A549 (cell line): ENCODE measurements at regions not wholly inside any gene's neighbourhood (a gene's known extent, or its start where the extent isn't known, plus 50 kb on each side); places are given as distances from the start of the nearest gene placed in this dataset.
A peak's percentile ranks its signal among the peaks of the same experiment; 100 is the strongest.

Experiments
- ATAC-seq, 2 experiments: fragments of 200-7000 bp in 1 of 2; fragments of >200 bp in 1 of 2; cut with Nextera tagmentation in 1 of 2; cut with Tn5 transposase in 1 of 2; 3 replicates each; pipeline versions ENCODE4 v1.8.0 to v1.9.1; 2018 to 2020; ENCODE audit warnings: mild to moderate bottlenecking in 1 of 2, moderate library complexity in 1 of 2
- CTCF ChIA-PET: fragments of 300-600 bp; sonication (Branson Sonifier 250); formaldehyde crosslinking; extraction: SDS; loops from one replicate; lab custom pipeline; 2021; ENCODE audit warnings: antibody characterized with exemption, inconsistent platforms; lab: Yijun Ruan, JAX
- POLR2A ChIA-PET: fragments of 350-600 bp; formaldehyde crosslinking; extraction: SDS; loops from one replicate; lab custom pipeline; 2021; ENCODE audit warnings: antibody characterized with exemption, inconsistent platforms; lab: Yijun Ruan, JAX
- DNase-seq, 2 experiments: peaks; one replicate each; pipeline versions ENCODE4 v3.0.0 to v3.0.0-alpha.2; 2011 to 2016; ENCODE audit warnings: low read depth in 1 of 2, low spot score in 1 of 2
- FAIRE-seq: peaks from 2 replicates; lab custom pipeline; 2011; peaks lifted over from hg19 to GRCh38; lab: Jason Lieb, UNC
- H3K27ac ChIP-seq, 2 experiments: fragments of >200 bp; sonication (Bioruptor Twin); formaldehyde crosslinking; 3 replicates each; pipeline ENCODE4 v1.5.1; 2016 to 2017
- H3K4me1 ChIP-seq: fragments of >200 bp; sonication (Bioruptor Twin); formaldehyde crosslinking; 3 replicates; pipeline ENCODE4 v1.6.1; 2016
- H3K4me2 ChIP-seq: fragments of >200 bp; sonication (Bioruptor Twin); formaldehyde crosslinking; 3 replicates; pipeline ENCODE4 v1.6.1; 2016
- H3K4me3 ChIP-seq: fragments of >200 bp; sonication (Bioruptor Twin); formaldehyde crosslinking; 3 replicates; pipeline ENCODE4 v1.5.1; 2016
- H3K9me3 ChIP-seq: fragments of >200 bp; sonication (Bioruptor Twin); formaldehyde crosslinking; 3 replicates; pipeline ENCODE4 v1.6.1; 2016
- BCL3 ChIP-seq: fragments of >200 bp; sonication (Bioruptor Twin); formaldehyde crosslinking; IDR thresholded peaks from 3 replicates; pipeline ENCODE4 v1.6.1; 2016
- BHLHE40 ChIP-seq: IDR thresholded peaks from 2 replicates; pipeline ENCODE4 v1.6.1; 2012; ENCODE audit warnings: low read depth, low read length, inconsistent platforms
- CBX2 ChIP-seq: fragments of 200-600 bp; sonication (generic); IDR thresholded peaks from 2 replicates; pipeline ENCODE4 v1.6.1; 2016; ENCODE audit warnings: low read depth, mild to moderate bottlenecking, borderline replicate concordance
- CBX8 ChIP-seq: fragments of 200-600 bp; sonication (generic); IDR thresholded peaks from 2 replicates; pipeline ENCODE4 v1.6.1; 2016
- CHD2 ChIP-seq: fragments of 150-350 bp; IDR thresholded peaks from 2 replicates; pipeline ENCODE4 v1.6.1; 2014; ENCODE audit warnings: low read length; ENCODE audit not compliant: partially characterized antibody
- CTCF ChIP-seq: fragments of >200 bp; sonication (Bioruptor Twin); formaldehyde crosslinking; IDR thresholded peaks from 3 replicates; pipeline ENCODE4 v1.5.1; 2016
- E2F6 ChIP-seq: IDR thresholded peaks from 2 replicates; pipeline ENCODE4 v1.6.1; 2012; ENCODE audit warnings: low read depth, borderline replicate concordance
- EP300 ChIP-seq, 2 experiments: fragments of >200 bp; sonication (Bioruptor Twin); formaldehyde crosslinking; IDR thresholded peaks; 2 replicates in 1 of 2; 3 replicates in 1 of 2; pipeline ENCODE4 v1.6.1; 2016 to 2017
- FOSB ChIP-seq: fragments of 250-450 bp; sonication (Bioruptor Pico); IDR thresholded peaks from 2 replicates; pipeline ENCODE4 v1.5.0; 2020; ENCODE audit warnings: mild to moderate bottlenecking, moderate library complexity
- HDAC2 ChIP-seq: fragments of 200-600 bp; sonication (generic); IDR thresholded peaks from 2 replicates; pipeline ENCODE4 v1.6.1; 2016
- HOXA7 ChIP-seq: fragments of 250-450 bp; sonication (Bioruptor Pico); IDR thresholded peaks from 2 replicates; pipeline ENCODE4 v1.5.0; 2020; ENCODE audit warnings: mild to moderate bottlenecking, moderate library complexity
- JUN ChIP-seq, 2 experiments: fragments of >200 bp; sonication (Bioruptor Twin); formaldehyde crosslinking; IDR thresholded peaks; 2 replicates in 1 of 2; 3 replicates in 1 of 2; pipeline ENCODE4 v1.6.1; 2016 to 2017
- KDM1A ChIP-seq: fragments of 200-600 bp; sonication (generic); IDR thresholded peaks from 2 replicates; pipeline ENCODE4 v1.6.1; 2016; ENCODE audit warnings: low read depth, mild to moderate bottlenecking
- KDM5A ChIP-seq: fragments of 200-600 bp; sonication (generic); IDR thresholded peaks from 2 replicates; pipeline ENCODE4 v1.6.1; 2016; ENCODE audit warnings: antibody characterized with exemption, mild to moderate bottlenecking
- MAZ ChIP-seq: fragments of 150-350 bp; IDR thresholded peaks from 2 replicates; pipeline ENCODE4 v1.6.1; 2014; ENCODE audit warnings: antibody characterized with exemption, low read depth, low read length, borderline replicate concordance
- MYC ChIP-seq: IDR thresholded peaks from 2 replicates; pipeline ENCODE4 v1.6.1; 2012; ENCODE audit warnings: mild to moderate bottlenecking, inconsistent platforms, low read length, improper control_type of control experiment, borderline replicate concordance
- NPAS2 ChIP-seq: fragments of 250-450 bp; sonication (Bioruptor Pico); IDR thresholded peaks from 2 replicates; pipeline ENCODE4 v1.8.0; 2022; ENCODE audit warnings: mild to moderate bottlenecking, moderate library complexity, borderline replicate concordance
- PBX3 ChIP-seq: IDR thresholded peaks from 2 replicates; pipeline ENCODE4 v1.6.1; 2012
- POLR2A ChIP-seq: IDR thresholded peaks from 2 replicates; pipeline ENCODE4 v1.6.1; 2012; ENCODE audit warnings: mild to moderate bottlenecking, low read length
- RAD21 ChIP-seq, 2 experiments: fragments of >200 bp in 1 of 2; sonication (Bioruptor Twin) in 1 of 2; formaldehyde crosslinking in 1 of 2; IDR thresholded peaks in 1 of 2; conservative IDR thresholded peaks in 1 of 2; 2 replicates in 1 of 2; 3 replicates in 1 of 2; pipeline ENCODE4 v1.6.1; 2012 to 2018; ENCODE audit warnings: inconsistent platforms in 1 of 2
- RARB ChIP-seq: fragments of 250-450 bp; sonication (Bioruptor Pico); IDR thresholded peaks from 2 replicates; pipeline ENCODE4 v1.8.0; 2021; ENCODE audit warnings: mild to moderate bottlenecking, moderate library complexity
- RNF2 ChIP-seq: fragments of 200-600 bp; sonication (generic); IDR thresholded peaks from 2 replicates; pipeline ENCODE4 v1.6.1; 2016; ENCODE audit warnings: low read depth, mild to moderate bottlenecking, antibody characterized with exemption, moderate library complexity, borderline replicate concordance
- SMC3 ChIP-seq: fragments of >200 bp; sonication (Bioruptor Twin); formaldehyde crosslinking; IDR thresholded peaks from 3 replicates; pipeline ENCODE4 v1.6.1; 2018; ENCODE audit warnings: inconsistent platforms
- SREBF2 ChIP-seq: fragments of 450-650 bp; IDR thresholded peaks from 2 replicates; pipeline ENCODE4 v1.6.1; 2014; ENCODE audit warnings: mild to moderate bottlenecking, moderate library complexity
- TFCP2L1 ChIP-seq: fragments of 250-450 bp; sonication (Bioruptor Pico); IDR thresholded peaks from 2 replicates; pipeline ENCODE4 v1.5.0; 2021; ENCODE audit warnings: mild to moderate bottlenecking
- USF2 ChIP-seq: fragments of 450-650 bp; IDR thresholded peaks from 2 replicates; pipeline ENCODE4 v1.6.1; 2014; ENCODE audit warnings: antibody characterized with exemption
- ZC3H11A ChIP-seq: fragments of 450-650 bp; IDR thresholded peaks from 2 replicates; pipeline ENCODE4 v1.6.1; 2014; ENCODE audit warnings: antibody characterized with exemption, mild to moderate bottlenecking
- ZFP36 ChIP-seq: fragments of 450-650 bp; IDR thresholded peaks from 2 replicates; pipeline ENCODE4 v1.6.1; 2014; ENCODE audit warnings: borderline replicate concordance; ENCODE audit not compliant: partially characterized antibody
- ZNF302 ChIP-seq: fragments of 250-450 bp; sonication (Bioruptor Pico); IDR thresholded peaks from 2 replicates; pipeline ENCODE4 v1.9.0; 2021; ENCODE audit warnings: inconsistent platforms, mild to moderate bottlenecking, moderate library complexity
- WGBS: methylation state at CpG from one replicate; pipeline ENCODE4 v1.1.6; 2017; ENCODE audit errors: missing lambda C conversion rate; 5-methylcytosine and 5-hydroxymethylcytosine counted together

GRCh38 chr1:68347415-68347814, 102.3 kb downstream of the RPE65 start:
- CTCF ChIA-PET = interaction anchor here (1.2 to 4.2 kb wide), 2 partner anchors 227 to 231 kb away, joined by 6 to 23 read pairs; no protein-coding TSS in a partner anchor
- 49% methylated on average over 2 of the region's 2 CpGs for WGBS
- no peak overlapping the region for H3K27ac ChIP-seq

GRCh38 chr1:68346188-68346808, 103.5 kb downstream of the RPE65 start:
- FAIRE-seq (no peak), ATAC-seq (no peak), DNase-seq (peak; percentile 5 to 15)
- H3K27ac ChIP-seq = no peak overlapping the region
- no peak overlapping the region for H3K4me2 ChIP-seq
- no peaks in the 10 kb centered on the region for H3K4me1 ChIP-seq
- no peak overlapping the region for H3K4me3 ChIP-seq
- WGBS = 45% methylated on average over 3 of the region's 3 CpGs
- no peaks in the 10 kb centered on the region for H3K9me3 ChIP-seq
- no peak for TF ChIP-seq RNF2
- TF ChIP-seq FOSB (CRISPR knock-in tag) = no peak
- TF ChIP-seq EP300 (IDR thresholded peaks at IDR 0.05) = no peak
- peak; percentile 47 for TF ChIP-seq CTCF
- no peak for TF ChIP-seq CBX8
- TF ChIP-seq BHLHE40 = no peak
- peak; percentile 41; the same call in 1 of the 3 replicates for TF ChIP-seq SMC3
- TF ChIP-seq RAD21 (conservative IDR thresholded peaks at IDR 0.05 in 1 of 2, IDR thresholded peaks at IDR 0.05 in 1 of 2) = peak; percentile 15 to 40; a peak in 1 of 5 replicates
- TF ChIP-seq KDM5A = no peak
- no peak for TF ChIP-seq TFCP2L1 (CRISPR knock-in tag)
- ChIA-PET POLR2A (interaction anchor here (1.0 kb wide), 1 partner anchor 226 kb away, joined by 3 read pairs; no protein-coding TSS in a partner anchor), CTCF (interaction anchor here (0.7 to 4.2 kb wide), 8 partner anchors 9 to 535 kb away, joined by 3 to 23 read pairs (median 3); no protein-coding TSS in a partner anchor)

More at GRCh38 chr1:68347415-68347814, 102.3 kb downstream of the RPE65 start:
- FAIRE-seq (no peak), DNase-seq (no peak), ATAC-seq (no peak)
- TF ChIP-seq HDAC2 (no peak), MYC (no peak), RNF2 (no peak), MAZ (no peak), ZNF302 (CRISPR knock-in tag) (no peak), ZC3H11A (no peak), POLR2A (no peak), EP300 (IDR thresholded peaks at IDR 0.05) (no peak), HOXA7 (CRISPR knock-in tag) (no peak), SREBF2 (no peak), CHD2 (no peak), TFCP2L1 (CRISPR knock-in tag) (no peak)
- Histone ChIP-seq H3K4me1 (no peaks in the 10 kb centered on the region), H3K4me2 (no peak overlapping the region), H3K4me3 (no peak overlapping the region), H3K9me3 (no peaks in the 10 kb centered on the region)
- POLR2A ChIA-PET = no interaction called here

GRCh38 chr1:68344208-68344607, 105.5 kb downstream of the RPE65 start:
- CTCF ChIA-PET = interaction anchor here (0.5 to 4.2 kb wide), 3 partner anchors 26 to 228 kb away, joined by 3 to 34 read pairs (median 30); no protein-coding TSS in a partner anchor
- no peak for TF ChIP-seq JUN (IDR thresholded peaks at IDR 0.05)
- TF ChIP-seq KDM1A = no peak
- TF ChIP-seq E2F6 = no peak
- no peak for TF ChIP-seq MYC
- no peak for TF ChIP-seq TFCP2L1 (CRISPR knock-in tag)
- TF ChIP-seq CBX2 = no peak
- TF ChIP-seq MAZ = no peak
- TF ChIP-seq RAD21 (conservative IDR thresholded peaks at IDR 0.05 in 1 of 2, IDR thresholded peaks at IDR 0.05 in 1 of 2) = no peak
- TF ChIP-seq PBX3 = no peak
- no peak for TF ChIP-seq ZFP36
- TF ChIP-seq RARB (CRISPR knock-in tag) = no peak
- TF ChIP-seq SREBF2 = no peak
- no peak for TF ChIP-seq RNF2
- TF ChIP-seq USF2 = no peak
- TF ChIP-seq BHLHE40 = no peak
- no peak for TF ChIP-seq BCL3
- no peak for TF ChIP-seq NPAS2

More at GRCh38 chr1:68344208-68344607, 105.5 kb downstream of the RPE65 start:
- DNase-seq (no peak), ATAC-seq (no peak), FAIRE-seq (no peak)
- POLR2A ChIA-PET = no interaction called here
- Histone ChIP-seq H3K4me3 (no peak overlapping the region), H3K9me3 (no peaks in the 10 kb centered on the region), H3K4me1 (no peaks in the 10 kb centered on the region), H3K27ac (no peak overlapping the region), H3K4me2 (no peak overlapping the region)
- WGBS = 87% methylated on average over 4 of the region's 4 CpGs
